ENCODE measurements at regions not wholly inside any gene's neighbourhood (a gene's known extent, or its start where the extent isn't known, plus 50 kb on each side); places are given as distances from the start of the nearest gene placed in this dataset.

DNA sequence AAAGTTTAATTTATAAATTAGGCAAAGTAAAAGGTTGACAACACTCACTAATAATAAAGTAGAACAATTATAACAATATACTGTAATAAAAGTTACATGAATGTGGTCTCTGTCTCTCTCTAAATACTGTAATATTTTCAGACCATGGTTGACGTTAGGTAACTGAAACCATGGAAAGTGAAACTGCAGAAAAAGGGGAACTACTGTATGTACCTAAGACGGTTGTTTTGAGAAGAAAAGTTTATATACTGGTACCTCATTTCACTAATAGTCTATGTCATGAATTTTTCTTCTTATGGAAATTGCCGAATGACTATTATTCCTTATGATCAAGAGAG lies 166.7 kb upstream of the ZNF521 start:
- POLR2A ChIA-PET: no interaction called here
- CTCF ChIA-PET: interaction anchor here (0.6 kb wide), 1 partner anchor 865 kb away, joined by 3 read pairs; no protein-coding TSS in a partner anchor
- Histone ChIP-seq H3K27me3 (replicated peaks in 1 of 4; ENCODE audit: control extremely low read depth in 1 of 4, control insufficient read depth in 3 of 4, insufficient read depth in 4 of 4, low read length in 3 of 4) (no peaks in the 10 kb centered on the region), H3K4me1 (ENCODE audit: control insufficient read depth in 2 of 2, insufficient read depth in 2 of 2, low read length in 2 of 2) (peaks cover 22 to 26% of the 10 kb centered on the region in 2 donors), H4K20me1 (ENCODE audit: control insufficient read depth, insufficient read depth, low read length, poor library complexity, severe bottlenecking) (no peaks in the 10 kb centered on the region), H3K79me2 (ENCODE audit: control insufficient read depth, insufficient read depth, low read length) (no peaks in the 10 kb centered on the region), H3K9me3 (ENCODE audit: control extremely low read depth in 1 of 3, control insufficient read depth in 2 of 3, insufficient read depth in 1 of 3, low read length in 2 of 3) (no peaks in the 10 kb centered on the region), H2AFZ (ENCODE audit: insufficient read depth, low read depth, low read length, poor library complexity, severe bottlenecking) (peak overlapping the region; percentile 73), H3K4me2 (replicated peaks; ENCODE audit: low read depth, low read length, poor library complexity, severe bottlenecking) (peak overlapping the region; percentile 50), H3K27ac (ENCODE audit: low read length in 2 of 2) (peak overlapping the region; percentile 56 to 77), H3K9ac (ENCODE audit: low read length) (no peak overlapping the region), H3K36me3 (replicated peaks in 1 of 2; ENCODE audit: control extremely low read depth in 1 of 2, control insufficient read depth in 1 of 2, extremely low read depth in 1 of 2, insufficient read depth in 2 of 2, low read length in 1 of 2) (no peaks in the 10 kb centered on the region), H3K4me3 (ENCODE audit: control extremely low read depth in 1 of 5, extremely low read depth in 1 of 5, insufficient read depth in 1 of 5, low read depth in 2 of 5, low read length in 4 of 5) (no peak overlapping the region)
- ATAC-seq (ENCODE audit: low read depth) (peak; percentile 89), DNase-seq (peak; percentile 68)
- Mint-ChIP-seq H3K27ac (peak overlapping the region; percentile 32), H3K27me3 (no peaks in the 10 kb centered on the region), H3K4me1 (peaks cover 36% of the 10 kb centered on the region), H3K9me3 (ENCODE audit: insufficient read depth) (peaks cover 5% of the 10 kb centered on the region), H3K4me3 (peak overlapping the region; percentile 21)
- intact Hi-C loops (cut with micrococcal nuclease): loop anchor here (5.0 to 10.0 kb wide), 2 partner anchors 56 to 166 kb away; partner anchors contain the start of gene ZNF521
- no CpG with 5 or more reads among the region's 3 CpGs for WGBS (ENCODE audit: insufficient coverage)
- TF ChIP-seq, protein P1, sequence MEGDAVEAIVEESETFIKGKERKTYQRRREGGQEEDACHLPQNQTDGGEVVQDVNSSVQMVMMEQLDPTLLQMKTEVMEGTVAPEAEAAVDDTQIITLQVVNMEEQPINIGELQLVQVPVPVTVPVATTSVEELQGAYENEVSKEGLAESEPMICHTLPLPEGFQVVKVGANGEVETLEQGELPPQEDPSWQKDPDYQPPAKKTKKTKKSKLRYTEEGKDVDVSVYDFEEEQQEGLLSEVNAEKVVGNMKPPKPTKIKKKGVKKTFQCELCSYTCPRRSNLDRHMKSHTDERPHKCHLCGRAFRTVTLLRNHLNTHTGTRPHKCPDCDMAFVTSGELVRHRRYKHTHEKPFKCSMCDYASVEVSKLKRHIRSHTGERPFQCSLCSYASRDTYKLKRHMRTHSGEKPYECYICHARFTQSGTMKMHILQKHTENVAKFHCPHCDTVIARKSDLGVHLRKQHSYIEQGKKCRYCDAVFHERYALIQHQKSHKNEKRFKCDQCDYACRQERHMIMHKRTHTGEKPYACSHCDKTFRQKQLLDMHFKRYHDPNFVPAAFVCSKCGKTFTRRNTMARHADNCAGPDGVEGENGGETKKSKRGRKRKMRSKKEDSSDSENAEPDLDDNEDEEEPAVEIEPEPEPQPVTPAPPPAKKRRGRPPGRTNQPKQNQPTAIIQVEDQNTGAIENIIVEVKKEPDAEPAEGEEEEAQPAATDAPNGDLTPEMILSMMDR (IDR thresholded peaks at IDR 0.05): no peak
- TF ChIP-seq EZH2 (IDR thresholded peaks at IDR 0.05; ENCODE audit: borderline replicate concordance, insufficient read depth, low read depth, low read length, poor library complexity, severe bottlenecking): no peak

DNA sequence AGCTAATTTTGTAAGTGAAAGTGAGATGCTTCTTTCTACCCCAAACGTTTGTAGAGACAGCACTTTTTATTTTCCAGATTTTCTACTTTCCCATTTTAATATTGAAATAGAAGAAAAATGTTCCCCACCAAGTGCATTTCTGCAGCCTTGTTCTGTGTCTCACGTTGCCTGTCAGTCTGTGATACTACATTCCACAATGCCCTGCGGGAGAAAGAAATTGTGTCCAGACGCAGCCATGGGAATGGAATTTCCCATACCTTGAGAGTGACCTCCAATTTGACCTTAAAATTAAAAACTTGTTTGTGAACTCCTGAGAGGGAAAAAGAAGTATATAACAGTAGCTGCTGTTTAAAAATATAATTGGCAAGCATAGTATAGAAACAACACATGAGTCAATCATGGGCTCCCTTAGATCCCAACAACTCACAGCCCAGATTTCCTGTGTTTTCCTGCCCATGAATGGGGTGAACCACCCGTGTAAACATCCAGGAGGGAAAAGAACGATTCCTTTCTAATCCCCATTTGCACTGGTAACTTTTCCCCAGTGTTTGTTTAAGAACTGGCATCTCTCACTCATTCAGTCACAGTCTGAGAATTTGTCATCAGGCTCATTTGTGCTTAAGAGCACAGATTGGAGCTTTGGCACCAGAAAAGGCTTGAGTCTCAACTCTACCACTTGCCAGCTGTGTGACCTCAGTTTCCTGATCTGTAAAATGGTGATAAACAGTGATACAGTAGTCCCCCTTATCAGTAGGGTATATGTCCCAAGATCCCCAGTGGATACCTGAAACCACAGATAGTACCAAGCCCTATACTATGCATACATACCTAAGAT lies 166.1 kb upstream of the ZNF521 start:
- Mint-ChIP-seq H3K4me3 (peak overlapping the region; percentile 44), H3K27me3 (no peaks in the 10 kb centered on the region), H3K27ac (peak overlapping the region; percentile 86), H3K4me1 (peaks cover 36% of the 10 kb centered on the region), H3K9me3 (ENCODE audit: insufficient read depth) (peaks cover under 1% of the 10 kb centered on the region)
- H3K79me2 ChIP-seq (ENCODE audit: control insufficient read depth, insufficient read depth, low read length): no peaks in the 10 kb centered on the region
- POLR2A ChIA-PET: no interaction called here
- peak; percentile 39 for ATAC-seq (ENCODE audit: low read depth)
- TF ChIP-seq, protein P1 (IDR thresholded peaks at IDR 0.05): no peak
- no peak for TF ChIP-seq EZH2 (IDR thresholded peaks at IDR 0.05; ENCODE audit: borderline replicate concordance, insufficient read depth, low read depth, low read length, poor library complexity, severe bottlenecking)
- no peak overlapping the region for H3K9ac ChIP-seq (ENCODE audit: low read length)
- CTCF ChIA-PET: no interaction called here
- H3K9me3 ChIP-seq (ENCODE audit: control extremely low read depth in 1 of 3, control insufficient read depth in 2 of 3, insufficient read depth in 1 of 3, low read length in 2 of 3): no peaks in the 10 kb centered on the region
- H3K27me3 ChIP-seq (replicated peaks in 1 of 4; ENCODE audit: control extremely low read depth in 1 of 4, control insufficient read depth in 3 of 4, insufficient read depth in 4 of 4, low read length in 3 of 4): no peaks in the 10 kb centered on the region
- peak overlapping the region; percentile 50 for H3K4me2 ChIP-seq (replicated peaks; ENCODE audit: low read depth, low read length, poor library complexity, severe bottlenecking)
- H3K36me3 ChIP-seq (replicated peaks in 1 of 2; ENCODE audit: control extremely low read depth in 1 of 2, control insufficient read depth in 1 of 2, extremely low read depth in 1 of 2, insufficient read depth in 2 of 2, low read length in 1 of 2): no peaks in the 10 kb centered on the region
- no peak for DNase-seq
- intact Hi-C loops (cut with micrococcal nuclease): loop anchor here (5.0 to 10.0 kb wide), 2 partner anchors 57 to 166 kb away; partner anchors contain the start of gene ZNF521
- H3K4me1 ChIP-seq (ENCODE audit: control insufficient read depth in 2 of 2, insufficient read depth in 2 of 2, low read length in 2 of 2): peaks cover 22 to 26% of the 10 kb centered on the region in 2 donors
- no peaks in the 10 kb centered on the region for H4K20me1 ChIP-seq (ENCODE audit: control insufficient read depth, insufficient read depth, low read length, poor library complexity, severe bottlenecking)
- peak overlapping the region; percentile 73 for H2AFZ ChIP-seq (ENCODE audit: insufficient read depth, low read depth, low read length, poor library complexity, severe bottlenecking)
- 88% methylated on average over 2 of the region's 6 CpGs for WGBS (ENCODE audit: insufficient coverage)
- H3K27ac ChIP-seq (ENCODE audit: low read length in 2 of 2): peak overlapping the region; percentile 56 to 77
- H3K4me3 ChIP-seq (ENCODE audit: control extremely low read depth in 1 of 5, extremely low read depth in 1 of 5, insufficient read depth in 1 of 5, low read depth in 2 of 5, low read length in 4 of 5): no peak overlapping the region

All from B cell (primary cell).